ENCODE measurements at regions not wholly inside any gene's neighbourhood (a gene's known extent, or its start where the extent isn't known, plus 50 kb on each side); places are given as distances from the start of the nearest gene placed in this dataset.
A peak's percentile ranks its signal among the peaks of the same experiment; 100 is the strongest.

DNA sequence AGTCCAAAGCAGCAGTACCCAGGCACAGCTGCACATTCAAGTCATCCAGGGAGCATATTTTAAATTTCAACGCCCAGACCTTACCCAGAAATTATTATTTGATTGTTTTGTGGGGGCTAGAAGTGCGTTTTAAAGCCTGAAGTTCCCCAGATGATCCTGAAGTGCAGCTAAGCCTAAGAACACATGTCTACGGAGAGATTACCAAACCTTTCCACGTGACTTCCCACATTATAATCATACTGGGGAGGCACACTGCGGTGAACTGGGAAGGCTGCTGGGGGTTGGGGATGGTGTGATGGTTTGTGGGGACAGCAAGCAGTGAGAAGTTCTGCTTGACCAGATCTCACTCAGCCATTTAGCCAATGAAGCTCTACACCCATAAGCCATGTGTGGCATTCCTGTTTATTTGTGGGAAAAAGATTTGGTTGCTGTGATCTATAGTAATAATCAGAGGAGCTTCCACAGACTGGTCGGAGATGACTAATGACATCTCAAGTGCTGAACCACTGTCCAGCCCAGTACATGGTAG is 93.4 kb upstream of the CDH6 start:
- DNase-seq (ENCODE audit: low spot score in 2 of 2), result no peak
- no peak for FAIRE-seq

DNA sequence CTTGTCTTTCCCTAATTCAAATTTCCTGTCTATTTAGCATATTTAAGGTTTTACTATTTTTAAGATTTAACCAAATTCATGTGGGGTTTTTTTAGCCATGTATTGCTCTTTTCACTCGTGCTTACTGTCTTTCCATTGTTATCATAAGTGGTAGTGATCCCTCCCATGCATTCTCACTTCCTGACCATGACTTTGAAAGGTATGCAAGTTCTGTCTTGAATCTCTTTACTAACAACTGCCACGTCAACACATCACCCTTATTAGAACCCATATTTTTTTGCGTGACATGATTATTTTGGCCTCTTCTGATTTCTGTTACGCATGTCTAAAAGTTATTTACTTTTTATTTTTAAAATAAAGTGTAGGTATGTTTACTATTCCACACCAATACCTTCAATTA is 94.7 kb upstream of the CDH6 start:
- DNase-seq (ENCODE audit: low spot score in 2 of 2) (no peak), FAIRE-seq (no peak)

DNA sequence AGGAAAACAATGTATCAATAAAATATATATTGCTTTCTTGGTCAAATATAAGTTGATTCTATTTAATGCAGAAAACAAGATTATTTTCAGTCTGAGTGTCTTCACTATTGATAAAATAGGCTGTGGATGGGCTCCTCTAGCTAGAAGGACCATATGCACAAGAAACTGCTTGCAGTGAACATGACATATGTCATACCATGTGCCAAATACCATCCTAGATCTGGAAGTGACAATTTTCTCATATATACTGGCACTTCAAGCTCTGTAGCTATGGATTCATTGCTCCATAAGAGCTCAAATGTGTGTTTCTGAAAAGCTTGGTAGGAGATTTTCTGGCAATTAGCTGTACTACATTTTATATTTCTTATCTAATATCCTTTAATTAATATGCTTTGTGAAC is 95.6 kb upstream of the CDH6 start:
- no peak for FAIRE-seq
- DNase-seq (ENCODE audit: low spot score in 2 of 2), result no peak

DNA sequence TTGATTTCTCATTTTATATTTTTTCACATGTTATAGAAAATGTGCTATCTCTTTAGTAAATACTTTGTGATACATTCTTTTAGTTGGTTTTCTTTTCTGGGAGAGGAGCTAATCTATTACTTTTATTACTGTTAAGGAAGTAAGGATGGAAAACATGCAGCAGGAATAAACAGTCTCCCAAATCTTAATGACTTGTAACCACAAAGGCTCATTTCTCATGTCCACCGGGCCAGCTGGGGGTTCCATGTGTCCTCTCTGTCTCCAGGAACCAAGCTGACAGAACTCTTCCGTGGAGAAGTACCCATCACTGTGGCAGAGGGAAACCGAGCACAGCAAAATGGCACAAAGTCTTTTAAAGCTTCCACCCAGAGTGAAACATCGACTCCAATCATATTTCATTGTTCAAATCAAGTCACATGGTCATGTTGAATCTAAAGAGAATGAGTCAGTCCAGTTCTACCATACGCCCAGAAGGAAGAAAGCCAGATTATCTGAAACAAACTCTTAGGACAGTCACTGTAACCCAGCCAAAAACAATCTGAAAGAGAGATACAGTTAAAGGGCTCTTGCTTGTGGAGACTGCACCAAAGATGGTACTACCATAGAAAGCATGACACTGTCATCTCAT is 97.1 kb upstream of the CDH6 start:
- DNase-seq (ENCODE audit: low spot score in 2 of 2) (peak in 1 of 2 donors; percentile 10), FAIRE-seq (no peak)

DNA sequence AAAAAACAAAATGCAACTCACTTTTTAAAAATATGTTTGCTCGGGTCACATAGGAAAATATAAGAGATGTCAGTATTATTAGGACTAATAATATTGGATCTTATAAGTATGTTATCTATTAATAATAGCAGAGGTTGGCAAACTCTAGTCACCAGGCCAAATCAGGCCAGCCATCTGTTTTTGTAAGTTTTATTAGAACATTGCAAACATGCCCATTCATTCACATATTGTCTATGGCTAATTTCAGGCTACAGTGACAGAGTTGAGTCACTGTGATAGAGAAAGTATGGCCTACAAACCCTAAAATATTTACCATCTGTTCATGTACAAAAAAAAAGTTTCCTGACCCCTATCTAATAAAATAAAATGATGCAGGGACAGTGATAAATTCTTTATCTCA is 97.7 kb upstream of the CDH6 start:
- FAIRE-seq (peak; percentile 21), DNase-seq (ENCODE audit: low spot score in 2 of 2) (no peak)

DNA sequence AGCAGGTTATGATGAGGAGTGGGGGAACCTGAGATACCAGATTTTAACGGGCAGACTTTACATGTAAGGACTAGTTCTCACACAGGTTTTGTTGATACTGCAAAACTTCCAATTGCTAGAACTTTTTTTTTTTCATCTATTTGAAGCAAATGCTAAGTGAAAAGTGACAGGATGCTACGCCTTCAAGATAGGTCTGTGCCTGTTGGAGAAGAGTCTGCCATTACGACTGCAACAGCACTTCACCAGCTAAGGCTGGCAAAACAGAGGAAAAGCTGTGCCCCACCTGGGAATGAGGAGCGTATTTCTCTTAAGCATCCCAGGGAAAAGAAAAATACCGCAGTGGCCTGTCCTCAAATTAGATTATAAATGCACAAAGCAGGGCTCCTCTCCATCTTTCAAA is 102.0 kb upstream of the CDH6 start:
- FAIRE-seq (no peak), DNase-seq (ENCODE audit: low spot score in 2 of 2) (no peak)

DNA sequence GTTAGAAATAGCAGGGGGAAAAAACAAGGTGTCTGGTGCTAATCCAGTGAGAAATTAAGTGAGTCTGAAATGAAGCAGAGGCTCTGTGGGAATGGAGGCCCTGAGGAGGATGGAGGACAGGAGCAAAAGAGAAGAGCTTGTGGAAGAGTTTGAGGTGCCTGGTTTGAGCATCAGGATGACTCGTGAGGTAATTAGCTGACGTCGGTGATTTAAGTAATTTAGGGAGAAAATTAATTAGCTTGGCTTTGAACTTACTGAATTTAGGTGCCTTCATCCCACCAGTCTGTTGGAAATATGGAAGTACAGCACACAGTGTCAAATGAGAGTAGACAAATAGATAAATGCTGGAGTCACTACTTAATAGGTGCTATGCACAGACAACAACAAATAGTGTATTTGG is 103.0 kb upstream of the CDH6 start:
- FAIRE-seq, result no peak
- DNase-seq (ENCODE audit: low spot score in 2 of 2), result no peak

DNA sequence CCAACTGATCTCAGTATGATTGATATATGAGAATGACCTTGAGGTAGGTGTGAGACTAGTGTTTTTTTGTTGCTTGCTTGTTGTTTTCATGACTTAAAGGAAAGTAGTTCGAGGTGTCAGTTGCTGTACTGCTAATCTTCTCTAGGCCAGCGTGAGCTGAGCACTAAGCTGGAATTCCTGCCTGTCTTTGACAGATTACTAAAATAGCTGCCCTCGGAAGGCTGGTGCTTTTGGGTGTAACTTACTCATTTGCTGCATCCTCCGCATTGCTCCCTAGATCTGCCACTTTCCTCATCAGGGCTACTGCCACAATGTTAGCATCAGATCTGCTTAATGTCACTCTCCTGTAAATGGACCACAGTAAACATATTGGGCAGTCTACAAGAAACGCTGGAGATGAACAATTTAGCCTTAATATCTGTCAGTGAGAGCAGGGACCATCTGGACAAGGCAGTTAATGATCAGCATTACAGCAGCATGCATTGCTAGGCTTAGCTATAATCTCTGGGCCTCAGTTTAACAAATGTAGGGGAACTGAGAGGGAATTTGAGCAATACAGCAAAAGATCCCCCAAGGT is 106.6 kb upstream of the CDH6 start:
- FAIRE-seq (no peak), DNase-seq (ENCODE audit: low spot score in 2 of 2) (no peak)

DNA sequence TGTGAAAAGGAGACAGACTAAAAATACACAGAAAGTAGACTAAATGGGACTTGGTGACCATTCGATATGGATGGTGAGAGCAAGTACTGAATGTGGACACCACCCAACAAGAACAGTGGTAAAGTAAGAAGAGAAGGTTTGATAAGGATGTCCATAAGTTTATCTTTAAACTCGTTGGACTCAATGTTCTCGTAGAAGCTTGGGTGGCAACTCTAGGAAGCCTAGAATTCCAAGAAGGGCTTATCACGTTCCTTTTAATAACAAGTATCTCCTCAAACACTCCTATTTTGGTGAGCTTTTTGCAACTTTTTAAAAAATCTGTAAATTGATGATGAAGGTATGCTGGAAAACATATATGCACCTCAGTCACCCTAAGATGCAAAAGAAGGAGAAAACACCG is 108.6 kb upstream of the CDH6 start:
- DNase-seq (ENCODE audit: low spot score in 2 of 2), result no peak
- FAIRE-seq, result no peak

DNA sequence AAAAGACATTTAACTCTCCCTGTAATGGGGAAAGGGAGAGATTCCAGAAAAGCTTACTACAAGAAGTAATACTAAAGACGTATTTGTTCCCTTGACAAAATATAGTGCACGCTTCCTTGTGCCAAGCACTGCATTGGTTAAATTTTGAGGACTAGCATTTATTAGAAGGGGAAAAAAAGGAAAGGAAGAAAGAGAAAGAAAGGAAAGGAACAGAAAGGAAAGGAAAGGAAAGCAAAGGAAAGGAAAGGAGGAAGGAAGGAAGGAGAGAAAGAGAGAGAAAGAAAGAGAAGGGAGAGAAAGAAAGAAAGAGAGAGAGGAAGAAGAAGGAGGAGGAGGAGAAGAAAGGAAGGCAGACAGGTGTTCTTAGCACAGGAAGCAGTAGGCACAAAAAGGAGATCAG is 110.1 kb upstream of the CDH6 start:
- FAIRE-seq (no peak), DNase-seq (ENCODE audit: low spot score in 2 of 2) (no peak)

DNA sequence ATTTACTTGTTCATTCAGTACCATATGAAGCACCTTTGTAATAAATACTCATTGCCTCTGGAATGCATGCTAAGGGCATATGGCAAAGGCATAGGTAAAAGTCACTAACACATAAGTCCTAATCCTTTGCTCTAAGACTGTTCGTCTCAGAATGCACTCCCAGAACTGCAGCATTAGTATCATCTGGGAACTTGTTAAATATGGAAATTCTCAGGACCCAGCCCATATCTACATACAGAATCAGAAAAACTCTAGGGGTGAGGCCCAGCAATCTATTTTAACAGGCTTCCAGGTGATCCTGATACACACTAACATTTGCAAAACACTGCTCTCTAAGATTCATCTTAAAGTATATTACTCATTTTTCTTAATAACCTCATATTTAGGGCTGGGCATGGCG is 113.8 kb upstream of the CDH6 start:
- no peak for FAIRE-seq
- DNase-seq (ENCODE audit: low spot score in 2 of 2), result no peak

DNA sequence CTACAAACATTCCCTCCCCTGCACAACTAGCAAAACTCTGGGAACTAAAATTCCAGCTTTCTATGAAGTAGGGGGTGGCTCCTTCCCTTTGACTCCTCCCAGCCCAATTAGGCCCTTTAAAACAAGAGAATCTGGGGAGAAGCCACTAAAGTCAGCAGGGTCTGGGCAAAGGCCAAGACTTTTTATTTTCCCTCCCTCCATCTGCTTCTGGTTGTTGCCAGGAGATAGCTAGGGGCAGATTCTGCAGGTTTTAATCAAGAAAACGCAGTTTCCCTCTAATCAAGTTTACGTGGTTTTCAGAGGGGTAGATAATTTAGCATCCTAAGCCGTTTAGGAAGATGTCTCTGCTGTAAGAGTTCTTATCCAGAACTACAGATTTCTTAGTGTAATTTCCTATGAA is 114.5 kb upstream of the CDH6 start:
- FAIRE-seq (no peak), DNase-seq (ENCODE audit: low spot score in 2 of 2) (no peak)

DNA sequence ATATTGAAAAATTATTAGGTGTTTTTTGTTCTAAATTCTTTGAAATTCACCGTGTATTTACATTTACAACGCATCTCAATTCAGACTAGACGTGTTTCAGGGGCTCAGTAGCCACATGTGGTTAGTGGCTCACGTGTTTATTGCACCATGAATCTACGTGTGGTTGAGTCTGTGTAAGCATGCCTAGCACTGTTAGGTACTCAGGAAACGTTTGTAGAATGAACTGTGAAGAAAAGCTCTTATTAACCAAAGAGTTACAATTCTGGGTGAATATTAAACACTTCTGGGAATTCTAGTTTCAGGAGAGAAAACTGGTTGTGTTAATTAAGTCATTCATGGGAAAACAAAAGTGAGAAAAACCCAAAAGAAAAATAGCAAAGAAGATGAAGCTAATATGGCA is 117.5 kb upstream of the CDH6 start:
- FAIRE-seq, result no peak
- DNase-seq (ENCODE audit: low spot score in 2 of 2), result no peak

DNA sequence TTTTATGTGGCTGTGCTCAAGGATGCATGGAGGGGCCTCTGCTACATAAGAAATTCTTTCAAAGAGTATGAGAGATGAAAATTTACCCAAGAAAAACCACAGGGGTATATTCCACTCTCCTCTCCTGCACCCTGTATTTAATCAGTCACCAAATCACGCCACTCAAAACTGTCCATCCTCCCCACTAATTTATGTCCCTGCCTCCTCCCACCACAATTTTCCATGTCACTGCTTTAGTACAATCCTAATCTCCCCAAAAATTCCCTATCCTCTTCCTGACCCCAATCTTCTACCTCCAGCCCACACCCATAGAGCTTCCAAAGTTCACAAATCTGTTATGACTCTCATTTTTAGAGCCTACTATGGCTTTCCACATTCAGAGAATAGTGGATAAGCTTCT is 125.2 kb upstream of the CDH6 start:
- DNase-seq (ENCODE audit: low spot score in 2 of 2), result no peak
- no peak for FAIRE-seq

DNA sequence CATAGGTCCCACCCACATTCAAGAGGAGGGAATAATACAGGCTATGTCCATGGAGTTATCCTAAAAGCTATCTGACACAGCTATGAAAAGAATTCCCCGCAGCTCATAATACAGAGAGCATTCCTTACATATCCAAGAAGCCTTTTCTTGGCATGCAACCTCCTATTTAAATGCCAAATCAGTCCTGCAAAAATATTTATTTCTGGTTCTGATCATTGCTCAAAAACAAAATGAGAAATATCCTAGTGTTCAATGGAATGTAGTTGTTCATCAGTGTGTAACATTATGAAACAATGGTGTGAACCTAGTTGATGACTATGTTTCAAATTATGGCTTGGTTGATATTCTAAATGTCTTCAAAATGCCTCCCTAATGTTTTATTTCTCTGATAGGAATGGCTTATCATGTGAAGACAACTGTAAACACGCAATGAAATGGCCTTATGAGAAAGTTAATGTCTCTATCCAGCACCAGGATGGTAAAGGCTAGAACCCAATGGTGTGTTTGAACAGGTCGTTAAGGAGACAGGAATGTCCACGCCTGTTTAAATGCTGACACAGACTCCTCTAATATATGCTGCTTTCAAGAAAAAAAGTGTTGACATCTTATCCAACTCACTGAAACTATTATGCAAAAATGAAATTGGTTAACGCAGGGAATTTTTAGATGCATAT is 126.7 kb upstream of the CDH6 start:
- FAIRE-seq (no peak), DNase-seq (ENCODE audit: low spot score in 2 of 2) (no peak)

DNA sequence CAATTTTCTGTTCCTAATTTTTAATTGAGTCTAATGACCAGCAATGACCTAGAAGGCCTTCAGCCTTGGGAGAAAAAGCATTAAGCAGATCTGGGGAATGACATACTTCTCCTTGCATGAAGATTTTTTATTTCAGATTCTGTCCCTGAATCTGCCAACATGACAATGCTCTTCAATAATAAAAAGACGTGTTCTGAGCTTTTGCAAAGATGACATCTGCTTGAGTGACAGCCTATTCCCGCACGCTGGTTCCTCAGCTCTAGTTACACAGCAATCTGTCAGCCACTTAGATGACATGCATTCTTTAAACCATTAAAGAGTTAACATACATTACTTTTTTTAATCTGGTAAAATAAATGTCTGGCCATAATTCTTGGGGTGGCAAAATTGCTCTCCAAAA is 129.3 kb upstream of the CDH6 start:
- FAIRE-seq (no peak), DNase-seq (ENCODE audit: low spot score in 2 of 2) (no peak)

DNA sequence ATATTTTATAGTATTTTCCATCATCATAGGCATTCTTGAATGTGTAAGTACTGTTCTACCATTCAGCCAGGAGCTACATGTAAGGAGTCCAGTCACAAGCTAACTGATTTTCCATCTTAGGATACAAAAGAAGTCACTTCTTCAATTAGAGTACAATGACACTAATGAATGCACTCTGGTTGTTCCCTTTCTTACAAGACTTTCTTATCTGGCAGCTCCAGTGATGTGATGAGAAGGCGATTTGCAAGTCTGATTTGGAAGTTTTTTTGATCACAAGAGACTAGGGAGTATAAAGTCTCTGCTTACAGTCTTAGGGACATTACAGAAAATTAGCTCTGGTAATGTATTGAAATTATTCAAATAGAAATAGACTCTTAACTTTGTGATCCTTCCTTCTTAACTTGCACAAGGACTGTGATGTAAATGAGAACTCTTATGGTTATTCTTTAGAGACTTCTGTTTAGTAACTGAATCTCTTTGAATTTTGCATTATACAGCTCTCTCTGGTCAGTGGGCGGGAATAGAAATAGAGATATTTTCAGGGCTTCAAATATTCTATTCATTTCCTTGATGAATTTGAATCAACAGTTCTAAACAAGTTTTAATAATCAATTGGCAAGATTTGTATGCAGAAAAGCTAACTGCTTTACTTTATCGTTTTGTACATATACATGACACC is 130.4 kb upstream of the CDH6 start:
- DNase-seq (ENCODE audit: low spot score in 2 of 2), result no peak
- no peak for FAIRE-seq

DNA sequence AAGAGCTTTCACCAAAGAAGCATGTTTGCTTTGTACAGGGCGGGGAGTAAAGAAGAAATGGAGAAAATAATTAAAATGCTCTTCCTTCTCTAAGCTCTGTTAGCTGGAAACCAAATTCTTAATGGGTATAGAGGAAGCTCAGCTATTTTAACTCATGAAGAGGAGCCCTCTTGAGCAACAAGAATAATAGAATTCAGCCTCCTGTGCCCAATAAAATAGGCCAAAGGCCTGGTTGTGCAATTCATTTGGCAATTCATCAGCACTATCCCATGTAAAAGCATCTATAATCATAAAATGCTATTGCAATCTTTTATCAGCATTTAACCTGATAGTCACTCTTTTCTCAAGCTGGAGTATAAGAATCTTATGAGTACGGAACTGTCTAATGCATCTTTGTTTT is 133.6 kb upstream of the CDH6 start:
- no peak for FAIRE-seq
- DNase-seq (ENCODE audit: low spot score in 2 of 2), result no peak

DNA sequence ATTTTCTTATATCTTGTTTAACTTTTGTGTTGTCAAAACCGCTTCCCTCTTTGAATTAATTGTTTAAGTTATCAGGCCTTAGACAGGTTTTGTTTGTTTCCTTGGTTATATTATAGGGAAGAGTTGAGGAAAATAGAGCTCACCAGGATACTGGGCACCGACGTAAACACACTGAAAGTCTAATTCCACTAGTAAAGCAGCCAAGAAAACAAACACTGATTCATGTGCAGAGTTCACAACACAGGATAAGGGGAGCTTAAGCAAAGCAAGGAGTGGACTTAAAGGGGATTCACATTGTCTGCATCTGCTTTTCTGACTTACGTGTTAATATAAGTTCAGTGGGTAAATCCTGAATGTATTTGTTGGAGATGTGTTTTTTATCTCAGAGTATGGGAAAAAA is 139.0 kb upstream of the CDH6 start:
- no peak for FAIRE-seq
- no peak for DNase-seq (ENCODE audit: low spot score in 2 of 2)

DNA sequence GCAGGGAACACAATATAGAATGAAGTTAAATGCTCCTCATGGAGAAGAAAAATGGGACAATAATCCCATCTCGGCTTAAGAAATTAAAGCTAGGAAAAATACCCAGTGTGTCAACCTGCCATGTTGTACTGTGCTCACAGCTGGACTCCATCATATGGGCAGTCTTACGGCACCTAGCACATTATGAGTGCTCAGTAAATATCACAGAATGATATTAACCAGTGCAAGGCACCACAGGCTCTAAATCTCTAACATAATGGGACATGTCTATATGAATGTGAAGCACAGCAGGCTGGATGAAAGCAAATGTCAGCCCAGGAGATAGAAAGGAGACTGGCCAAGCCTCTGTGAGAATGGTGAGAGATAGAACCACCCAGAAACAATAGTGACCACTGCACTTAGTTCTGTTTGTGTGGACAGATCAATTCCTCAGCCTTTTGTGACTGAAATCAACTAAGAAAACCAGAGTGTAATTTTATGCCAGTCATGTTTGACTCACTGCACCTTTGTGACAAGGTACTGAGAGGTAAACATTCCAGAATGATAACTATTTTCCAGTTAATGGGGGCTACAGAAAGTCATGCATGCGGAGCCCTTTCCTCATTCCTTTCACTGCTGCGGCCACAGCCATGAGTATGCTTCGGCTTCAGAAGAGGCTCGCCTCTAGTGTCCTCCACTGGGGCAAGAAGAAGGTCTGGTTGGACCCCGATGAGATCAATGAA is 140.4 kb upstream of the CDH6 start:
- DNase-seq (ENCODE audit: low spot score in 2 of 2) (no peak), FAIRE-seq (no peak)

DNA sequence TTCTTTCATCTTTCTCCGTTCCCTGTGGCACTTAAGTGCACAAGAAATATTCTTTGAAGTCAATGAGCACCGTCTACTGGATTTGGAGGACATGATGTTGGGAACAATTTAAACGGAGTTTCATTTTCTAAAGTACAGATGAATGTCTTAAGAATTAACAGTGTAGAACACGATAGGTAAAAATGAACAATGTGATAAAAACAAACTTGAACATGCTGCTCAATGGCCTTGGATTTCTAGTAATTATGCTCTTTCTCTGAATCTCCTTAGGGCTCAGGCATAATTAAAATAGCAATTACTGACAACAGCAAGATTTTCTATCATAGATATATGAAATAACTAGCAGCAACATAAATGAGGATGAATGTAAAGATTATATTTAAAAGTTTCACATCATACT is 142.2 kb upstream of the CDH6 start:
- DNase-seq (ENCODE audit: low spot score in 2 of 2) (no peak), FAIRE-seq (no peak)

Data from frontal cortex (tissue), 3 donors.